ENCODE measurements at regions not wholly inside any gene's neighbourhood (a gene's known extent, or its start where the extent isn't known, plus 50 kb on each side); places are given as distances from the start of the nearest gene placed in this dataset.

GRCh38 chr6:170162775-170163404, 128.0 kb downstream of the DLL1 start:
- TF ChIP-seq CTCF (IDR thresholded peaks at IDR 0.05) = no peak
- TF ChIP-seq POLR2A (IDR thresholded peaks at IDR 0.05) = no peak
- Histone ChIP-seq H3K27ac (no peak overlapping the region), H3K9me3 (no peaks in the 10 kb centered on the region), H3K4me1 (peaks cover 0 to 29% (median 0%) of the 10 kb centered on the region in 3 donors), H3K27me3 (peaks cover 0 to 37% (median 0%) of the 10 kb centered on the region in 4 donors), H3K4me3 (no peak overlapping the region), H3K36me3 (no peaks in the 10 kb centered on the region)
- 92% methylated on average over 19 of the region's 19 CpGs for WGBS, 2 donors
- intact Hi-C loops (cut with DNase I) = no loop called here
- no peak for DNase-seq

- Histone ChIP-seq H3K36me3 (no peaks in the 10 kb centered on the region), H3K4me3 (no peak overlapping the region), H3K9me3 (no peaks in the 10 kb centered on the region), H3K27ac (no peak overlapping the region), H3K27me3 (peaks cover 0 to 30% (median 0%) of the 10 kb centered on the region in 4 donors), H3K4me1 (peaks cover 0 to 25% (median 0%) of the 10 kb centered on the region in 3 donors)
- TF ChIP-seq CTCF (IDR thresholded peaks at IDR 0.05) (no peak), POLR2A (IDR thresholded peaks at IDR 0.05) (no peak)
- intact Hi-C loops (cut with DNase I) = no loop called here
- WGBS, 2 donors = 86 to 87% methylated on average over 3 to 12 of the region's 27 CpGs
- DNase-seq = no peak
These were observed 128.7 kb downstream of the DLL1 start for GRCh38 chr6:170162011-170162774.

GRCh38 chr6:170160628-170161611, 130.0 kb downstream of the DLL1 start:
- no peak overlapping the region for H3K27ac ChIP-seq
- intact Hi-C loops (cut with DNase I) = no loop called here
- peaks cover 0 to 13% (median 0%) of the 10 kb centered on the region in 3 donors for H3K4me1 ChIP-seq
- no peak for TF ChIP-seq POLR2A (IDR thresholded peaks at IDR 0.05)
- no peak for TF ChIP-seq CTCF (IDR thresholded peaks at IDR 0.05)
- 79 to 92% methylated on average over 9 to 10 of the region's 27 CpGs for whole genome bisulfite sequencing, 2 donors
- peaks cover 0 to 19% (median 0%) of the 10 kb centered on the region in 4 donors for H3K27me3 ChIP-seq
- H3K36me3 ChIP-seq = no peaks in the 10 kb centered on the region
- no peaks in the 10 kb centered on the region for H3K9me3 ChIP-seq
- no peak for DNase-seq
- no peak overlapping the region for H3K4me3 ChIP-seq

- TF ChIP-seq CTCF (IDR thresholded peaks at IDR 0.05) (no peak), POLR2A (IDR thresholded peaks at IDR 0.05) (no peak)
- WGBS, 2 donors = 80 to 95% methylated on average over 6 to 10 of the region's 40 CpGs
- Histone ChIP-seq H3K27ac (no peak overlapping the region), H3K4me3 (no peak overlapping the region), H3K36me3 (no peaks in the 10 kb centered on the region), H3K27me3 (peaks cover 0 to 11% (median 0%) of the 10 kb centered on the region in 4 donors), H3K4me1 (peaks cover 0 to 6% (median 0%) of the 10 kb centered on the region in 3 donors), H3K9me3 (no peaks in the 10 kb centered on the region)
- no peak for DNase-seq
- intact Hi-C loops (cut with DNase I) = no loop called here
These were observed 130.7 kb downstream of the DLL1 start for GRCh38 chr6:170160031-170160627.
